GM12892 (cell line): ENCODE measurements at regions not wholly inside any gene's neighbourhood (a gene's known extent, or its start where the extent isn't known, plus 50 kb on each side); places are given as distances from the start of the nearest gene placed in this dataset.

Experiments used
- POLR2A ChIP-seq: IDR thresholded peaks from 2 replicates; pipeline ENCODE4 v1.6.1; 2011; ENCODE audit warnings: low read depth, low read length, control low read depth
- POLR2AphosphoS5 ChIP-seq: IDR thresholded peaks from 2 replicates; pipeline ENCODE4 v1.6.1; 2011; ENCODE audit warnings: low read depth, low read length, control low read depth

- TF ChIP-seq POLR2AphosphoS5: no peak
- no peak for TF ChIP-seq POLR2A
These were observed 84.5 kb downstream of the C5orf15 start for GRCh38 chr5:133883916-133884315.
